Stromal cell of bone marrow (primary cell): ENCODE measurements at regions not wholly inside any gene's neighbourhood (a gene's known extent, or its start where the extent isn't known, plus 50 kb on each side); places are given as distances from the start of the nearest gene placed in this dataset.
"Not testable (repeated sequence)": the region's sequence is repeated elsewhere in the genome, so short reads cannot be mapped to it uniquely, and the experiment has no call there.

Source experiments
- DNase-seq: peaks from one replicate; pipeline ENCODE4 v3.0.0-alpha.2; 2012; ENCODE audit warnings: low read depth

DNA sequence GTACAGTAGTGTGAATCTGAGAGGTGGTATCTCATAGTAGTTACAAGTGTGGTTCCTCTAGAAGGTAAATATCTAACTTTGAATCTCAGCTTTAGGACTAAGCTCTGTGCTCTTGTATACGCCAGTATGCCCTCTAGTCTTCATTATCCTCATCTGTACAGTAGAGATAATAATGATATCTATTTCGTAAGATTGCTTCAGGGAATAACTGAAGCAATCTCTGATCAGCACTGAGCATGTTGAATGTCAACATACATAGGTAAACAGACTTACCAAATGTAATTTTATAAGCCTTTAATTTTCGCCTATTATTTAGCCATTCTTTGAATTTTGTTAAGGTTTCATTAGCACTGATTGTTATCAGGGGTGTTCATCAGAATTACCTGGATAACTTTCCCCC lies 175.2 kb upstream of the ANKRD50 start:
- DNase-seq = no peak

DNA sequence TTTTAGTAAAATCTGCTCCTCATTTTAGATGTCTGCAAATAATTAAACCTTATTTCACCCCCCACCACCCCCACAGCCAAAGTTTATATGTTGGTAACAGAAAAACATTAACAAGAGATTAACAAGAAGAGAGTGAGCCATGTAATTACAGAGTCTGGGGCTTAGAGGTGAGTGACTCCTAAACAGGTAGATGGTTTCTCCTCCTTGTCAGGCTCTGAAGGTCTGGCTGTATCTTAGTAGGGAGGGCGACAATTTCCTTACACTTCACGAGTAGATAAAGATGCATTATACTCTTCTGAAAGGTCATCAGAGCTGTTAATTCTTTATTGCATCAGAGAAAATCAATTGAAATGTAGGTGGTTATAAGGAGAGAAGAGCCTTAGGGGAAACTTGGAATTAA lies 171.8 kb upstream of the ANKRD50 start:
- no peak for DNase-seq

DNA sequence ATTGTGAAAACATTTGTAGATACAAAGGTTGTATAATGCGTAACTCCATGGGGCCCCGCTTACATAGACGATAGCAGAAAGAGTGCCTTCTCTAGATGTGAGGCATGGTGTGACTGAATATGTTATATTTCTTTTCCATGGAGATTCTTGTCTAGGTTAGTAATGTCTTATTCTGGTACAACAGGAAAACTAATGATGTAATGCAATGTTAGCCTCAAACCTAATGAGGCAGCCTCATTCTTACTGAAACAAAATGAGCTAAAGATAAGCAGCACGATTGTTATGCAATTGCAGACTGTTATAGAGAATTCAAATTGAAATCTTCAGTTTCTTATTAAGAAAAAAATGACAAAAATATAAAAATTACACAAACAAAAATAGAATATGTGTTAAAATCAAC lies 171.1 kb upstream of the ANKRD50 start:
- DNase-seq = no peak

DNA sequence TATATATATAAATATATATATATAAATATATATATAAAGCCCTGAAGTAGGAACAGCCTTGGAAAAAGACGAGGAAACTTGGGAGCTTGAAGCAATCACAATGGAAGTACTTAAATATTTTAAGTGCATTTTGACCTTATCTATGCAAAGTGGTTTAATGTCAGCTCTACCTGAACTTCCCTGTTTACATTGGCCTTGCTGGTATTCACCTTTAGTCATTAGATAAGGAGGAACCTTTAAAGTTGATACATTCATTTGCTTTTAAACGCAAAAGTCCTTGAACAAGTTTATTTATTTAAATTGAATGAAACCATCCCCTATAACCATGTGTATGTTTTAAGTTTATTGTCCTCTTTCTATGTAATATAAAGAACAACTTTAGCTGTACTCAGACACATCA lies 166.7 kb upstream of the ANKRD50 start:
- DNase-seq = no peak

DNA sequence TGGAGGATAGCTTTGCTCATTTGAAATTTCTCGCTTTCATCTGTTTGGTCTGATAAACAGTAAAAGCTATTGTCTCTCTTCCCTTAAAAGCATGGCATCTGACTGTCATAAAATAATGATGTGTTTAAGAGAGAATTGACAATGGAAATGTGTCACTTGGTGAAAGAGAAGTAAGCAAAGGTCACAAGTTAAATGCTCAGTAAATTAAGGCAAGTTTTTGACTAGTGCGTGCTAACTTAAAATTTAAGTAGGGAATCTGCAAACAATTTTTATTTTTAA lies 161.6 kb upstream of the ANKRD50 start:
- DNase-seq = no peak

DNA sequence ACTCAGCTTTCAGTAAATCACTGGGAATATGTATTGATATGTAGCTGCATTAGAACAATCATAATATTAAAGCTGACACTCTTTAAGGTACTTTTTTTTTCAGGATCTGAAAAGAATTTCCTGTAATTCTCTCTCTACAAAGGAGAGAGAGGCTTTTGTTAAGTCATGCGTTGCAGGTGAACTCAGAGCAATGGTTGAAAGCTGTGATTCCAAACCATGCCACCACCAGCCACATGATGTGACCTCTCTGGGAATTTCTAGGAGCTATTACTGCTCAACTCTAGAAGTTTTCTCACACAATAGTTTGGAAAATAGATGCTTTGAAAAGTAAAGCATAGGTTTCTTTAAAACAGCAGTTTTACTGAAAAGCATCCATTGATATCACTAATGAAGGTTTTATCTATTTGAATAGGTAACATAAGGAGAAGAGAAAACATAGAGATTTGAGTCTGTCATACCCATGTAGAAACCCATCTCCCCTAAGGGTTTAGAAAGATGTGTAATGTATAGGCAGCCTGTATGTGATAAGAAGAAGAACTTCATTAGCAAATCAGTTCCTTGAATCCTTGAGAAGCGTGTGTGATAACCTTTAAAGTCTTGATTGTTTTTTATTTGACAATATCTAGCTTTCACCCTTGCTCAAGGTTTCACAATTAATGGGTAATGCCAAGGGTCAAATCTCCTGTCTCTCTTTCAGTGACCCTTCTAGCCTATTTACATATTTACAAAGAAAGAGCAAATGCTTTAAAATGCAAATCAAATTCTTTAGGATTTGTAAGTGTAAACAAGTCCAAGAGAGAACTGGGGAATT lies 161.0 kb upstream of the ANKRD50 start:
- no peak for DNase-seq

DNA sequence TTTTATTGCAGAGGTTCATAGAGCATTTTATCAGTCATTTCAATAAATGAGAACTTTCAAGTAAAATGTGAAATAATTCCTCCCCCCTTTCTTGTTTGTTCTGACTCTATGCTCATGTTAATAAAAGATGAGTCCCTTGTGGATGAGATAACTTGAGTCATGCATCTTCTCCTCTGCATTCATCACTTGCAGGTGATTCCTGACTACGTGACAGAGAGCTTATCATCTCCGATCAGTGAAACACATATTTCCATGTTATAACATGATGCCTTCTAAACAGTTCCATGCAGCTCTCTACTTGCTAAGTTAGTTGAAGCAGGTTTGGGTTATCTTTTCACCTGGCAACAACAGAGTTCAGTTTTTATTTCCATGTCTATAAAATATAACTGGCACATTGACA lies 160.1 kb upstream of the ANKRD50 start:
- no peak for DNase-seq

DNA sequence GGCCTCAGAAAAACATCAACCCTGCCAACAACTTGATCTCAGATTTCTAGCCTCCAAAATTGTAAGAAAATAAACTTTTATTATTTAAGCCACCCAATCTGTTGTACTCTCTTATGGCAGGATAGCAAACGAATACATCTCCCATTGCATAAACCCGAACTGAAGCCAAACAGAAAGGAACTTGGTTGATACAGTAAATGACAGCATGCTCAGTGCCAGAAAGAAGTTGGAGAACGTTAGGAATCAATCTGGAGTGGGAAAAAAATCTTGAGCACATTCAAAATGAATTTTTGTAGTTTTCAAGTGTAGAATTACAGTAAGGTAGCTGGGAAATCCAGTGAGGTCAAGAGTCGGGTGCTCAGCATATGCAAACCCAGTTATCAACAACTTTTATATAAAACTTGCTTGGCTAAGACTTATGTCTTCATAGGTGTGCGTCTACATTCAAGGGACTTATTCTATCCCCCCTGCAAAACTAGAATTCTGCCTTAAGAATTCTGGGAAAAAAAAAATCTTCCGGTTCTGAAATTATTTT lies 157.5 kb upstream of the ANKRD50 start:
- DNase-seq = no peak

DNA sequence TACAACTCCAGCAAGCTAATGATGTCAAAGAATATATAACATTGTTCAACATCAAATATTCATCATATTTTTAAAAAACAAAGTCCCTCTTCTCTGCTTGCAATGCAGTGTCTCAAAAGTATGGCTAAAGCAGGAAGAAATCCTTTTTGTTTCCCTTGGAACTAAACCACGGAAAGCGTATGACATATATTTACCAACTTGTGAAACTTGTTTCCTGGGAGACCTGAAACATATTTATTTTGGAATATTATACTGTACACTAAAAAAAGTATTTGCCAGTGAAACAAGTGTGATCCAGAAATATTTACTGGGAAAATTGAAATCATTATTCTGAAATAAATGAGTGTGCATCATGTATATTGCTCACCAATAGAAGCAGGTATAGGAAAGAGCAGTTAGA lies 156.0 kb upstream of the ANKRD50 start:
- peak; percentile 41 for DNase-seq

DNA sequence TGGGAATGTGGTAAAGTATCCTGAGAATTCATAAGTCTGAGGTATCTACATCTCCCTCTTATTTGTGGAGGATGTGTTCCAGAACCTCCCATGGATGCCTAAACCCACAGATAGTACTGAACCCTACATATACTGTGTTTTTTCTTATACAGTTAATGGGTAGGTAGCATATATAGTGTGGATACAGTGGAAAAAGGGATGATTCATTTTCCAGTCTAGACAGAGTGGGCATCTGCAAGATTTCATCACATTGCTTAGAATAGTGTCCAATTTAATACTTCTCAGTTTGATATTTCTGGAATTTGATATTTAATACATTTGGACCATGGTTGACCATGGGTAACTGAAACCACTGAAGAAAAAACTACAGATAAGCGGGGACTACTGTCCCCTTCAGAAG lies 155.0 kb upstream of the ANKRD50 start:
- DNase-seq = no peak

DNA sequence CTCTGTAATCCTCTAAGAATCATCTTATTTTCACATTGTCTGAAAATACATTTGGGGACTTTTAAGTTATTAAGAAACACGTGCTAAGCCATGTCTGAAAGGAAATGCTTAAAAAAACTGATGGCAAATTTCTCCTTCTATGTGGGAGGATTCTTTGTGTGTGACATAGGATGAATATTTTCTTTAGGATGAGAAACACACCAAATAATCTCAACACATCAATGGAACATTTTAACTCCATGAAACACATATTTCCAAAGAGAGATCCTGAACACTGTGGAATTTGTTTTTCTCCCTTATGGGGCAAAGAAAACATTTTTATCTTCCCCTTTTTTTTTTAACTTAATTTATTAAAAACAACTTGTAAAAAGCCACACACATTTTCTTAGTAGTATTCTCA lies 153.8 kb upstream of the ANKRD50 start:
- DNase-seq = no peak

DNA sequence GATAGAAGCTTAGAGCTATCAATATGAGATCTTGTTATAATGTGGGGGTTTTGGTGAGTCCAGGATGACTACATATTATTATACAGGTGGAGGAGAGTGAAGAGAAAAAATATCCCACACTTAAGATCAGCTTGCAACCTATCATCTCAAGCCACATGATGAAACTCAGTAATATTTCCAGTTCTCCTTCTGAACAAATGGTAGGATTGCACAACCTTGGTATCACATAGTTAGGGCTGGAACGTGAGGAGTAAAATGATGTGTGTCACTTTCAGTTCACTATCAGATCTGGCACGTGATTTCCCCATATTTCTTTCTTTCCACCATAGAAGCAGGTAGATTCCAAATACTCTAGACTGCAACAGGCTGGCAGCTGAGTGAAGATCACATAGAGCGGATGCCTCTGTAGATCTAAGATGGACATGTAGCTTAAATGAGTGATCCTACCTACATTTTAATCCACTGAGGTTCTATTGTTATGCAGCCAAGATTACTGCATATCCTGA lies 150.6 kb upstream of the ANKRD50 start:
- DNase-seq = no peak

DNA sequence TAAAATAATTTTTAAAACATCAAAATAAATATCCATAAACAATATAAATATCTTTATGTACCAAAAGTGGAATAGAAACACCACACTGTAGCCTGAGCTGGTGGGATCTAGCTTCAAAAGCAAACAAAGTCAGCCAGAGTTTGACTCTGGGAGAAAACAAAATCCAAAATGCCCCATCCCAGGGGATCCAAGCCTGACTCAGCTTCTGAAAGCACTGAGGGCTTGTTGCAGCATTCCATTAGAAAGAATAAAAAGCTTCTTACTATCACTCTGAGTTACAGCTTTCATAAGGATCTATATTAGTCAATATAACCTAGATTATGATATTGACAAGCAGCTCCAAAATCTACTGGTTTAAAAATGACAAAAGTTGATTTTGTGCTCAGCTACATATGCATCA lies 149.7 kb upstream of the ANKRD50 start:
- peak; percentile 62 for DNase-seq

DNA sequence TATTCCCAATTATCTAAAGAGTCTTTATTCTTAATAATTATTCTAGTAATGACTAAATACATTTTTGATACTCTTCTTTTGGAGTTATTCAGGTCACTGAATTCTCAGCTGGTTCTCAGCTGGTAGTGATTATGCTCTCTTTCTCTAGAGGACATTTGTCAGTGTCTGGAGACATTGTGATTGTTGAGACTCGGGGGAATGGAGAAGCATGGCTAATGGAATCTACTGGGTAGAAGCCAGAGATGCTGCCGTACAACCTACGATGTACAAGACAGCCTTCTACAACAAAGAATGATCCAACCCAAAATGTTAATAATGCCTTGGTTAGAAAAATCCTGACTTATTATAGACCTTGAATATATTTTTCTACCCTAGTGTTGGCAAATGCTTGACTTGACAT lies 149.2 kb upstream of the ANKRD50 start:
- no peak for DNase-seq

DNA sequence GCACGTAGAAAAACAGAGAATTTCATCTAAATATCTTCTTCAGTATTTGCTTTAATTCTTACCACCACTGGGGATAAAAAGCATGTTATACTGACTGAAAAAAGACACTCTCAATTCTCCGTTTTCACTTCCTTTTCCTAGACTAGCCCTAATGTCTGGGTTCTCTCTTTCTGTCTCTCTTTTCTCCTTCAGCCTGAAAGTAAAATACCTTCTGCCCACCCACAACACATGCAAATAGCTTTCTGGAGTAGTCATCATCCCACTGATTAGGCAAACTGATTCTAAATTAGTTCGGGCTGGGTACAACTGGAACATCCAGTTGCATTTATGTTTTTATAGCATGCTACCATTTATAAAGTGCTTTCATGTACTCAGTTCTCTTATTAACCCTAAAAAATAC lies 142.4 kb upstream of the ANKRD50 start:
- no peak for DNase-seq

DNA sequence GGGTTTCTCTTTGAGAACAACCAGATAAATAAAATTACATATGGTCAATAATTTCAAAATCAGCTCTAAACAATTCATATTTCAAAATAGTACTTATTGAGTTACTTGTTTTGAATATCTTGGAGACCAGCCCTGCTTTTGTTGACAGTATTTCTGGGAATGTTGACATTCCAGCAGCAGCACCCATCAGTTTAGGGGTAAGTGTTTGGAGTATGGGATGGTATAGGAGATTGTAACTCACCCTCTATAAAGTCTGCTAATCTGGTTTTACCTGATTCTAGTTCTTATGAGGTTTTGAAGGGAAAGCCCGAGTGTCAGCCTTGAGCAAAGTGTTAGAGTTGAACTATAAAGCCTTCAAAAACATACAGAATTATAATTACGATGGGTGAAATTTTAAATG lies 139.2 kb upstream of the ANKRD50 start:
- no peak for DNase-seq

DNA sequence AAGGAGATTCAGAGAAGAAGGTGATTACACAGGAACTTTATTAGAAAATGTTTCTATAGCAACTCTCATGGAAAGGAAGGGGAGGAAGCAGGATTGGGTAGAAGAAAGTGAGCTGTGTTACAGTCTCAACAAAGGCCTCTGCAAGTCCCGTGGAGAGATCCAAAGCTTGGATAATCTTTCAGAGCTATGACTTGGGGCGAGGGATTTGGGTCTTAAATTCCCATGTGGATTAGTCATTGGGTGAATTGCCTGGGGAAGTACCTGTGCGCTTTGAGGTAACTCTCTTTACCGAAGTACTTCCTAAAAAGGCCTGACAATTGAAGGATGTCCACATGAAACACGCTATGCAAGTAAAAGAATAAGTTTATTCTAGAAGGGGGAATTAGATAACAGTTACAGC lies 133.8 kb upstream of the ANKRD50 start:
- no peak for DNase-seq

DNA sequence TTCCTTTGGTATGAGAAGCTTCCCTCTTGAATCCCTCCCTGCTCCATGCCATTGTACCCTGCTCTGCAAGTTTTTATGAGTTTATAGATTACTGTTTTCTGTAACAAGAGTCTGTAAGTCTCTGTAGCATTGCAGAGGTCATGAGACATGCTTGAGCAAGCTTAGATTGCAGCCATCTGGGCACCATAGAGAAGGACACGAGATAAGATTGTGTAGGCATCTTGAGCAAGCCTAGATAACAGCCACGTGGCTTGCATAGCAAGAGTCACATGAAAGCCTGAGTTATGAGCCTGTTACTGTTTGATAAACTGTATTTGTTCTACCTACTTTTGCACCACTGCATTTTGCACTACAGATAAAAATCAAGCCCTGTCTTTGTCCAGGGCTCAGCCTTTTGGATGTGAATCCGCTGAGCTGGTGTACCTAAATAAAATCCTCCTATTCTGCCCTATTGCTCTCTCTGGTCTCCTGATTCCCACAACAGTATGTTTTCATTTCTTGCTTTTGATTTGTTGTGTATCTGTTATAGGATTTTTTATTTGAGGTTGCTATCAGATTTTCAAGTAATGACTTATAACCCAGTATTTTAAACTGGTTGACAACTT lies 127.4 kb upstream of the ANKRD50 start:
- DNase-seq = no peak

DNA sequence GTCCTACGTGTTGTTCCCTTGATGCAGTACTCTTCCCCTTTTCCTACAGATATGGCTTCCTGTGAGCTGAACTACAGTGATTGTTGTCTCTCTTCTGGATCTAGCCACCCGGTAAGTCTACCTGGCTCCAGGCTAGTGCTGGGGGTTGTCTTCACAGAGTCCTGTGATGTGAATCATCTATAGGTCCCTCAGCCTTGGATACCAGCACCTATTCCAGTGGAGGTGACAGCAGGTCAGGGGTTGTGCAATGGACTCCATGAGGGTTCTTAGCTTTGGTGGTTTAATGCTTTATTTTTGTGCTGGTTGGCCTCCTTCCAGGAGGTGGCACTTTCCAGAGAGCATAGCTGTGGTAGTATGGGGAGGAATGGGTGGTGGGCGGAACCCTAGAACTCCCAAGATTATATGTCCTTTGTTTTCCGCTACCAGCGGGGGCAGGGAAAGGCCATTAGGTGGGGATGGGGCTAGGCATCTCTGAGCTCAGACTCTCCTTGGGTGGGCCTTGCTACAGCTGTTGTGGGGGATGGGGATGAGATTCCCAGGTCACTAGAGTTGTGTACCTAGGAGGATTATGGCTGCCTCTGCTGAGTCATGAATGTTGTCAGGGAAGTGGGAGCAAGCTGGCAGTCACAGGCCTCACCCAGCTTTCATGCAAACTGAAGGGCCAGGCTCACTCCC lies 121.4 kb upstream of the ANKRD50 start:
- DNase-seq = no peak

DNA sequence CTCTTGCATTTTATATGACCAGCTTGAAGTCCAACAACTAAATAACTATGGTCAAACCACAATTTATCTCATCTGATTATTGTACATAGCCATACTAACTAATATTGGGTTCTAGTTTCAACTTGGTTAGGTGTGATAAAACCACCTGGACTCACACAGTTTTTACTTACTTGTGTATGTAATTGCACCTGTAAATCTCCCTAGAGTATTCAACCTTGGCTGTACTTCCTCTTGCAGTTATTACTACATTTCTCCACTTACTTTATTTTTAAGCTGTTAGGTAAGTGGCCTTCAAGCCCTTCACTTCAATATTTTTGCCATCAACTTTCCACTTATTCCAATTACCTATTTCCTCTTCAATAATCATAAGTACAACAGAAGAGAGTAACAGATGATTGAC lies 115.8 kb upstream of the ANKRD50 start:
- DNase-seq = no peak

DNA sequence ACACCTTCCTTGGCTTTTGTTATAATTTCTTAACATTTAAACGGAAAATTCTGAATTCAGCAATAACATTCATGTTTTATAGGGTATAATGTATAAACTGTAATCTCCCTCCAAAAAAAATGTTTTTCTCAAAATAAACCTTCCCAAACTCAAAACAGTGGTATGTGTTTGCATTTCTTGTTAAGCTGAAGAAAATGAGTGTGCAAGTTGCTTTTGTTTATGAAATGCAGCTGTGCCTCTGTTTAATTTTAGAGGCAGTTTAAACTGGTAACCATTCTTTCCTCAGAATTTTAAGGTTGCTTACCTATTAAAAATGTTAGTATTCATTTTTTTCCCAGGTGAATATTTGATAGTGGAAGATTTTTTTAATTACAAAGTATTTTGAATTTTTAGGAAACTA lies 105.0 kb upstream of the ANKRD50 start:
- DNase-seq = no peak

DNA sequence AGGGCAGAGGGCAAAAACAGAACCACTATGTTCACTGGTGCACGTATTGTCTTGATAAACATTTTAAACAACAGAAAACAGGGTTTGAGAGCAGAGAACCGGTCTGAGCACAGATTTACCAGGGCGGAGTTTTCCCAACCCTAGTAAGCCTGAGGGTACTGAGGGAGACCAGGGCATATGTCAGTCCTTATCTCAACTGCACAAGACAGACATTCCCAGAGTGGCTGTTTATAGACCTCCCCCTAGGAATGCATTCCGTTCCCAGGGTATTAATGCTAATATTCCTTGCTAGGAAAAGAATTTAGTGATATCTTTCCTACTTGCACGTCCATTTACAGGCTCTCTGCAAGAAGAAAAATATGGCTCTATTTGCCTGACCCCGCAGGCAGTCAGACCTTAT lies 99.7 kb upstream of the ANKRD50 start:
- not testable (repeated sequence) for DNase-seq

DNA sequence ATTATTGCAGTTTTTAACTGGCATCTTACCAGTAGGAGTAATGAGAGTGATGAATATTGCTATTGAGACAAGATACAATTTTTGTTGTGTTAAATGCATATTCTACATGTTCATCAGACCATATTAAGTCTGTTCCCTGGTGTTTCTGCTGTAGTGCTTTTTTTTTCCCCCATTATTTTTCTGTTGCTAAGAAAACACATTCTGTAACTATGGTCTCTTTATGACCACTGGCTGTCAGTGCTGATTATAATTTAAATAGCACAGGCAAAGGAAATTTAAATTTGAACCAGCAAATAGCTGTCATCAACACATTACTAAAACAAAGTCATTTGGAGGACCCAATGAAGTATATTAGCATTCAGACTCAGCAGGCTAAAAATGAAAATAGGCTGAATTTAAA lies 98.3 kb upstream of the ANKRD50 start:
- DNase-seq = no peak
